ENCODE measurements at regions not wholly inside any gene's neighbourhood (a gene's known extent, or its start where the extent isn't known, plus 50 kb on each side); places are given as distances from the start of the nearest gene placed in this dataset.

DNA sequence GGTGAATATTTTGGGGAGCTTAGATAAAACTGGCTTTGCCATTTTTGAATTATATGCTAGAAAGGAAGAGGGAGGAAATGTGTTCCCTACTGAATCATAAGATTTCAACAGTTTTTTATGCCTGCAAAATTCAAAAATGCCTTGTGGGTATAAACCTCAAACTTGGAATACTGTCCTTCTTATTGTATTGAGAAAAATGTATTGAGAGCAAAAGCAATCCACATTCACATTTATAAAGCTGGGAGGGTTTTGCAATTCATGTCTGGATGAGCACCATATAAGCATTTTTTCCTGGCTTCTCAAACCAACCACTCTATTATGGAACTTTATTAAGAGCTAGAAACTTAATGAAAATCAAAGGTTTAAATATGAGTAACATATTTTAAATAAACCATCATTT is 289.8 kb downstream of the PCDH7 start:
- TF ChIP-seq, protein P1, sequence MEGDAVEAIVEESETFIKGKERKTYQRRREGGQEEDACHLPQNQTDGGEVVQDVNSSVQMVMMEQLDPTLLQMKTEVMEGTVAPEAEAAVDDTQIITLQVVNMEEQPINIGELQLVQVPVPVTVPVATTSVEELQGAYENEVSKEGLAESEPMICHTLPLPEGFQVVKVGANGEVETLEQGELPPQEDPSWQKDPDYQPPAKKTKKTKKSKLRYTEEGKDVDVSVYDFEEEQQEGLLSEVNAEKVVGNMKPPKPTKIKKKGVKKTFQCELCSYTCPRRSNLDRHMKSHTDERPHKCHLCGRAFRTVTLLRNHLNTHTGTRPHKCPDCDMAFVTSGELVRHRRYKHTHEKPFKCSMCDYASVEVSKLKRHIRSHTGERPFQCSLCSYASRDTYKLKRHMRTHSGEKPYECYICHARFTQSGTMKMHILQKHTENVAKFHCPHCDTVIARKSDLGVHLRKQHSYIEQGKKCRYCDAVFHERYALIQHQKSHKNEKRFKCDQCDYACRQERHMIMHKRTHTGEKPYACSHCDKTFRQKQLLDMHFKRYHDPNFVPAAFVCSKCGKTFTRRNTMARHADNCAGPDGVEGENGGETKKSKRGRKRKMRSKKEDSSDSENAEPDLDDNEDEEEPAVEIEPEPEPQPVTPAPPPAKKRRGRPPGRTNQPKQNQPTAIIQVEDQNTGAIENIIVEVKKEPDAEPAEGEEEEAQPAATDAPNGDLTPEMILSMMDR (IDR thresholded peaks at IDR 0.05; ENCODE audit: borderline replicate concordance, extremely low read depth, insufficient read depth): no peak
- Histone ChIP-seq H3K9ac (ENCODE audit: low read length in 3 of 3) (no peak overlapping the region), H3K36me3 (ENCODE audit: control insufficient read depth in 2 of 3, insufficient read depth in 3 of 3, low read length in 3 of 3) (no peaks in the 10 kb centered on the region), H3K9me3 (ENCODE audit: control insufficient read depth in 2 of 3, insufficient read depth in 1 of 3, low read length in 3 of 3) (no peaks in the 10 kb centered on the region), H3K27ac (ENCODE audit: low read depth in 2 of 2, low read length in 2 of 2) (no peak overlapping the region), H3K4me3 (ENCODE audit: low read length in 3 of 3) (no peak overlapping the region), H3K27me3 (ENCODE audit: control insufficient read depth, insufficient read depth, low read length) (no peaks in the 10 kb centered on the region), H3K4me1 (ENCODE audit: control insufficient read depth in 2 of 3, insufficient read depth in 2 of 3, low read depth in 1 of 3, low read length in 3 of 3) (no peaks in the 10 kb centered on the region)
- DNase-seq (no peak), FAIRE-seq (no peak)
- intact Hi-C loops (cut with DNase I): no loop called here

DNA sequence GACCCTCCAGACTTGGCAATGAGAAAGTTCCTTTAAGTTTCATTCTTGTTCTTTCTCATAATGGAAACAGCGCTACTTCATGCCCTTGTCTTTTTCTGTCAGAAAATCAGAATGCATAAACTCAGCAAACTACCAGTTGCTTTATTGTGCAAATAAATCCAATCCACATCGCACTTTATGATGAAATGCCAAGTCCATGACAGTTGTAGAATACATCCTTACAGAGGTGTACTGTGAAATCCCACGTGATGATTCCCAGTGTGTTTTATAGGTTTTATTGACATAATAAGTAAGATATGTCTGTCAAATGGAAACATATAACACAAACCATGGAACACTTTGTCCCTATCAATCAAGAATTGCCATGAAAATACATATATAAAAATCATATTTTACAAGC is 295.0 kb downstream of the PCDH7 start:
- TF ChIP-seq, protein P1 (IDR thresholded peaks at IDR 0.05; ENCODE audit: borderline replicate concordance, extremely low read depth, insufficient read depth): no peak
- FAIRE-seq (no peak), DNase-seq (no peak)
- Histone ChIP-seq H3K4me3 (ENCODE audit: low read length in 3 of 3) (no peak overlapping the region), H3K27me3 (ENCODE audit: control insufficient read depth, insufficient read depth, low read length) (no peaks in the 10 kb centered on the region), H3K36me3 (ENCODE audit: control insufficient read depth in 2 of 3, insufficient read depth in 3 of 3, low read length in 3 of 3) (no peaks in the 10 kb centered on the region), H3K4me1 (ENCODE audit: control insufficient read depth in 2 of 3, insufficient read depth in 2 of 3, low read depth in 1 of 3, low read length in 3 of 3) (no peaks in the 10 kb centered on the region), H3K9ac (ENCODE audit: low read length in 3 of 3) (no peak overlapping the region), H3K9me3 (ENCODE audit: control insufficient read depth in 2 of 3, insufficient read depth in 1 of 3, low read length in 3 of 3) (no peaks in the 10 kb centered on the region), H3K27ac (ENCODE audit: low read depth in 2 of 2, low read length in 2 of 2) (no peak overlapping the region)
- intact Hi-C loops (cut with DNase I): no loop called here

GRCh38 chr4:31016322-31017061 is 296.3 kb downstream of the PCDH7 start:
- FAIRE-seq: no peak
- no peak overlapping the region for H3K27ac ChIP-seq (ENCODE audit: low read depth in 2 of 2, low read length in 2 of 2)
- DNase-seq: no peak
- H3K27me3 ChIP-seq (ENCODE audit: control insufficient read depth, insufficient read depth, low read length): no peaks in the 10 kb centered on the region
- H3K4me3 ChIP-seq (ENCODE audit: low read length in 3 of 3): no peak overlapping the region
- no peak overlapping the region for H3K9ac ChIP-seq (ENCODE audit: low read length in 3 of 3)
- intact Hi-C loops (cut with DNase I): no loop called here
- H3K4me1 ChIP-seq (ENCODE audit: control insufficient read depth in 2 of 3, insufficient read depth in 2 of 3, low read depth in 1 of 3, low read length in 3 of 3): no peaks in the 10 kb centered on the region
- no peaks in the 10 kb centered on the region for H3K9me3 ChIP-seq (ENCODE audit: control insufficient read depth in 2 of 3, insufficient read depth in 1 of 3, low read length in 3 of 3)
- TF ChIP-seq, protein P1 (IDR thresholded peaks at IDR 0.05; ENCODE audit: borderline replicate concordance, extremely low read depth, insufficient read depth): no peak
- no peaks in the 10 kb centered on the region for H3K36me3 ChIP-seq (ENCODE audit: control insufficient read depth in 2 of 3, insufficient read depth in 3 of 3, low read length in 3 of 3)

- DNase-seq (no peak), FAIRE-seq (no peak)
- Histone ChIP-seq H3K27ac (ENCODE audit: low read depth in 2 of 2, low read length in 2 of 2) (no peak overlapping the region), H3K9me3 (ENCODE audit: control insufficient read depth in 2 of 3, insufficient read depth in 1 of 3, low read length in 3 of 3) (no peaks in the 10 kb centered on the region), H3K4me3 (ENCODE audit: low read length in 3 of 3) (no peak overlapping the region), H3K36me3 (ENCODE audit: control insufficient read depth in 2 of 3, insufficient read depth in 3 of 3, low read length in 3 of 3) (no peaks in the 10 kb centered on the region), H3K9ac (ENCODE audit: low read length in 3 of 3) (no peak overlapping the region), H3K27me3 (ENCODE audit: control insufficient read depth, insufficient read depth, low read length) (no peaks in the 10 kb centered on the region), H3K4me1 (ENCODE audit: control insufficient read depth in 2 of 3, insufficient read depth in 2 of 3, low read depth in 1 of 3, low read length in 3 of 3) (no peaks in the 10 kb centered on the region)
- TF ChIP-seq, protein P1 (IDR thresholded peaks at IDR 0.05; ENCODE audit: borderline replicate concordance, extremely low read depth, insufficient read depth): no peak
- intact Hi-C loops (cut with DNase I): no loop called here
Observed at GRCh38 chr4:31020363-31020762, 300.2 kb downstream of the PCDH7 start.

Measured in kidney (tissue), 13 donors.